Medulla oblongata (tissue), 1 donor: ENCODE measurements at regions not wholly inside any gene's neighbourhood (a gene's known extent, or its start where the extent isn't known, plus 50 kb on each side); places are given as distances from the start of the nearest gene placed in this dataset.
A peak's percentile ranks its signal among the peaks of the same experiment; 100 is the strongest.

Experiments used
- DNase-seq: peaks from one replicate; pipeline ENCODE4 v3.0.0-alpha.2; 2015; ENCODE audit errors: extremely low spot score

- no peak for DNase-seq
These were observed 52.9 kb upstream of the SLC28A3 start for GRCh38 chr9:84393266-84393950.

GRCh38 chr9:84394036-84394435 is 53.5 kb upstream of the SLC28A3 start:
- DNase-seq = no peak

DNA sequence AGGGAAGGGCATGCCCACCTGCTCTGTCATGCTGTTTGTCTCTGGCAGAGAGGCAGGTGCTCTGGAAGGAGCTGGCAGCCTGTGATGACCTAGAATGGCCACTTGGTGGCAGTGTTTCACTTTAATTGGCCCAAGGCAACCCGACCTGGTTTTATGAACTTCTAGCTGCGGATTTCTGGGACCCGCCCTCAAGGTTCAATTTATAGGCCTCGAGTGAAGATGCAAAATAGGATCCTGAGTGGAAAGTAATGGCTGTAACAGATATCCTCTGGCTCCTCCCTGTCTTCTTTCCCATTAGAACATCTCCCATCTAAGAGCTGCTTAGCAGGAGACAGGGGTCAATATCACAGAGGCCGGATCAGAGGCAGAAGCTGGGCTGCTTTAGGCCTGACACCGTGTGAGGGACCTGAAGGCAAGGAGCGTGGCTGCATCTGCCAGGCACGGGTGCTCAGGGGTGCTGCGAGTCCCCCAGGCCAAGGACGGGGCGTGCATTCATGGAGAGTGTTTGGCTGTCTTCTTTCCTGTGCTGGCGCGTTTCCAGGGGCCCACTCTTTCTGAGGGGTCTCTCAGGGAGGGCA is 56.7 kb upstream of the SLC28A3 start:
- peak; percentile 82 for DNase-seq

- DNase-seq = no peak
These were observed 57.3 kb upstream of the SLC28A3 start for GRCh38 chr9:84397822-84398221.

- DNase-seq = no peak
These were observed 62.0 kb upstream of the SLC28A3 start for GRCh38 chr9:84402517-84402916.

GRCh38 chr9:84403288-84403687 is 62.7 kb upstream of the SLC28A3 start:
- no peak for DNase-seq

- no peak for DNase-seq
These were observed 63.6 kb upstream of the SLC28A3 start for GRCh38 chr9:84404095-84404686.

GRCh38 chr9:84405667-84406066 is 65.1 kb upstream of the SLC28A3 start:
- DNase-seq = no peak

GRCh38 chr9:84408416-84408815 is 67.9 kb upstream of the SLC28A3 start:
- no peak for DNase-seq

DNA sequence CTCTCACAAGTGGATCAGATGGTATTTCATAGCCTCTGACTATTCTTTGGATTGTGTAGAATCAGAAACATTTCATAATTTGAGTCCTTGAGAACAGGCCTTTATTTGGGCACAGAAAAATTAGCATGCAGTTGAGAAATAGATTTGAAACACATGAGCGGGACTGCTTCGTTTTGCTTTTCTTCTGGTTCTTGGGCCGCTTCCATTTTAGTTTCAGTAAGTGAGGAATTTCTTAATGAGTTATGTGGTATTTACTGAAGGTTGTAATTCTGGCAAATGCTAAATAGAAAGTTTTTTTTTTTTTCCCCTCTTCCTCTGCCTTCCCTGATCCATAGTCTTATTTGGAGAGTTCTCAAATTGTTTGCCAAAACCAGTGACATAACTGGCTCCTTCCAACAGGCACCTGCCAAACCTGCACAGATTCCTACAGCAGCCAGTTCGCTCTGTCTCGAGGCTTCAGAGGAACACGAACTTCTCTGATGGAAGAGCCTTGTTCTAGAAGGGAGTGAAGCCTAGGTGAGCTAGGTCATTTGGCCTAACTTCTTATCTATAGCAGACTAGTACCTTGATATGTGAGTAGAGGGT is 71.2 kb upstream of the SLC28A3 start:
- DNase-seq = no peak

DNA sequence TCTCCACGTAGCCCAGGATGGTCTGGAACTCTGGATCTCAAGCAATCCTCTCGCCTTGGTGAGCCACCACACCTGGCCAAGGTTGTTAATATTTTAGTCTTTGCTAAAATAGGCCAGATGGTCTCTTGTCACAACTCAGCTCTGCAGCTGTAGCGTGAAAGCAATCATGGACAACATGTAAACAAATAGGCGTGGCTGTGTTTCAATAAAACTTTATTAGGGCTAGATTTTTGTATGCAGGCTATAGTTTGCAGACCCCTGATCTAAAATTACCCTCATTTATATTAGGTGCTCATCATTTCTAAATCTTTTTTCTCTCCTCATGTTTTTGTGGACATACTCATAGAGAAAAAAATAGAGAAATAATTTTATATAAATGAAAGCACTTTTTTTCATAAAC is 72.1 kb upstream of the SLC28A3 start:
- DNase-seq = no peak

DNA sequence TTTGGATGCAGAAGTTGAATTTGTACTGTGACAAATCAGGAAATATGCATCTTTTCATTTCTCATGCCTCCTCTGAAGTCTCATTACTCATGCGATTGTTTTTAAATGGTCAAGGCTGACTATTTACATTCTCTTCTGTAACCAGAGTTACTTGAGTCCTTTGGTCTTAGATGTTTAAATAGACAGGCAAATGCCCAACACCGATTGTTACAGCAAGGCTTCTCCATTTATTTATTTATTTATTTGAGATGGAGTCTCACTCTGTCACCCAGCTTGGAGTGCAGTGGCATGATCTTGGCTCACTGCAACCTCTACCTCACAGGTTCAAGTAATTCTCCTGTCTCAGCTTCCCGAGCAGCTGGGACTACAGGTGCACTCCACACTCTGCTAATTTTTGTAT is 72.7 kb upstream of the SLC28A3 start:
- DNase-seq = no peak

GRCh38 chr9:84419031-84419602 is 78.6 kb upstream of the SLC28A3 start:
- DNase-seq = no peak

GRCh38 chr9:84424931-84425330 is 84.4 kb upstream of the SLC28A3 start:
- DNase-seq = no peak

DNA sequence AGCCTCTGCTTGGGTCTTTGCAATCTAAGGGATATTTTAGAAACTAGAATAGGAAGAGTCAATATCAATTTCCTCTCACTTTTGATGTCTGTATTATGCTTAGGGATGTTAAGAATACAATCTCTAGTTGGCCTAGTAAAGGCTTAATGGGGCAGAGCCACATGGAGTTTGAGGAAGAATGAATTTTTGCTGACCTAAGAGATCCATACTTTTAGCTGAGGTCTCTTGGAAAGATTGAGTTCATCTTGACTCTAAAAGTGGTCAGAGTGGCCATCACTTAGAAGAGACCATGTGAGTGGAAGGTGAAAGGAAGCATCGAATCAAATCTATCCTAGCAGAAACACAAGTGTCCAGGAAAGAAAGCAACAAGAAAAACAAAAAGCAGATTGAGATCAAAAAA is 92.2 kb upstream of the SLC28A3 start:
- DNase-seq = no peak

- DNase-seq = no peak
These were observed 95.3 kb upstream of the SLC28A3 start for GRCh38 chr9:84435902-84436301.

GRCh38 chr9:84436386-84437109 is 96.0 kb upstream of the SLC28A3 start:
- peak; percentile 13 for DNase-seq

- no peak for DNase-seq
These were observed 97.8 kb upstream of the SLC28A3 start for GRCh38 chr9:84438391-84438790.

DNA sequence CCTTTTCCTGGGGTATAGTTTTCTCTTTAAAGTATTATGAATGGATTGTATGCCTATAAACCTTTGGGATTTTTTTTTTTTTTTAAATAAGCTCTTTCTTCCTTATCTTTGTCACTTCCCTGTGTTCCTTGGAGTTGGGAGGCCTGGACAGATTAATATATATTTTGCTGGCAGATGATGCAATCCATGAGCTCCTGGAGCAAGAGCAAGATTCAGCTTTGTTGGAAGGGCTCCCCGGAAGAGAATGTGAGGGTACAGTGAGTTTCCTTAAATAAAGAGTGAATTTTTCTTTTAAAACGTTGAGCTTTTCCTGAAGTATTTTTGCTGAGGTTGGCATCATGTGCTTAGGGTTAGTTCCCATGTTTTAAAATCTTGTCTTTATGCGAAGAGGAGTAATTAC is 98.7 kb upstream of the SLC28A3 start:
- no peak for DNase-seq

GRCh38 chr9:84442712-84443111 is 102.2 kb upstream of the SLC28A3 start:
- no peak for DNase-seq

DNA sequence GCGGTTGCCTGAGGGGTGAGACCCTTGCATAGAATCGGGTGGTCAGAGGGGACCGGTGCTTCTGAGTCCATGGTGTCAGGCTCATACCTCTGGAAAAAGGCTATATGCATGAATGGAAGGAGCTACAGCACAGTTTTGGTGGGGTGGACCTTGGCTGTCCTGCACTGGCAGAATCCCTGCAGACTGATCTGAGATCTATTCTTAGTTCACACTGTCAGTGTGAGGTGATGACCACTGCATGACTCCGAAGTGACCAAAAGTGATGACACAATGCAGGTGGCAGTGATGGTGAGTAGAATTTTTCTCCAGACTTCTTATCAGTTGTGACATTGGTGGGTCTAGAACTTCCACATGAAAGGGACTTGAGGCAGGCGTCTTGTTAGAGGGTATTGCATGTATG is 105.2 kb upstream of the SLC28A3 start:
- DNase-seq = no peak

DNA sequence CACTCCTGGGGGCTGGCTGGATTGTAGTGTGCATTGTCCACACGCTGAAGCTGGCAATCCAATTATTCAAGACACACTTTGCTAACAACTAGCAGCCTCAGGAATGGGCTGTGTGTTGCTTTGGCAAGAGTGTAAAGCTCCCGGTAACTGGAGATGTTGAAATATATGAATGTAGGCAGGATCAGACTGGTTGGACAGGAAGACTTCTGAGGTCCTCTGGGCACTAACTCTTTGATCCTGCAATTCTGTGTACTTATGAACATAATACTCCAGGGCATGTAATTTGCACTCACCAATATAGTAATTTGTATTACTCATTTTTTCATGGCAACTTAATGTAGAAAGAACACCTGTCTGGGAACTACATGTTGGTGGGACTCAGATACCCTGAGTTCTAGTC is 106.7 kb upstream of the SLC28A3 start:
- no peak for DNase-seq
